Activated naive CD4-positive, alpha-beta T cell treated with anti-CD3 and anti-CD28 coated beads for 36 hours (primary cell): ENCODE measurements at regions not wholly inside any gene's neighbourhood (a gene's known extent, or its start where the extent isn't known, plus 50 kb on each side); places are given as distances from the start of the nearest gene placed in this dataset.

ENCODE experiments used
- CTCF ChIA-PET: fragments of 350-600 bp; sonication (Branson Sonifier 250); formaldehyde crosslinking; loops from one replicate; lab custom pipeline; 2021; ENCODE audit warnings: antibody characterized with exemption; lab: Charles Lee
- DNase-seq: peaks from one replicate; pipeline ENCODE4 v3.0.0-alpha.2; 2020
- H3K27ac Mint-ChIP-seq: one replicate; pipeline ENCODE4 v1.8.0; 2021; ENCODE audit warnings: mild to moderate bottlenecking, mixed read lengths
- H3K27me3 Mint-ChIP-seq: one replicate; pipeline ENCODE4 v1.8.0; 2021; ENCODE audit warnings: low read depth, mixed read lengths
- H3K36me3 Mint-ChIP-seq: one replicate; pipeline ENCODE4 v1.8.0; 2021; ENCODE audit warnings: low read depth, mixed read lengths
- H3K4me1 Mint-ChIP-seq: one replicate; pipeline ENCODE4 v1.8.0; 2021; ENCODE audit warnings: low read depth, mixed read lengths
- H3K4me3 Mint-ChIP-seq: one replicate; pipeline ENCODE4 v1.8.0; 2021; ENCODE audit warnings: mild to moderate bottlenecking, moderate library complexity, mixed read lengths
- H3K9me3 Mint-ChIP-seq: one replicate; pipeline ENCODE4 v1.8.0; 2021; ENCODE audit warnings: mixed read lengths
- intact Hi-C: fragments of 100-400 bp; cut with micrococcal nuclease; formaldehyde crosslinking; loops from one replicate; pipeline ENCODE4 v1.15.1; 2023

- Mint-ChIP-seq H3K27ac (no peak overlapping the region), H3K9me3 (peaks cover 11% of the 10 kb centered on the region), H3K4me3 (no peak overlapping the region), H3K27me3 (no peaks in the 10 kb centered on the region), H3K36me3 (no peaks in the 10 kb centered on the region), H3K4me1 (no peaks in the 10 kb centered on the region)
- intact Hi-C loops, result no loop called here
- no peak for DNase-seq
- CTCF ChIA-PET, result no interaction called here
Observed at GRCh38 chr12:42977451-42978230, 388.1 kb upstream of the PRICKLE1 start.

- intact Hi-C loops, result no loop called here
- no peak overlapping the region for H3K27ac Mint-ChIP-seq
- no peak overlapping the region for H3K4me3 Mint-ChIP-seq
- no peak for DNase-seq
- CTCF ChIA-PET, result no interaction called here
- no peaks in the 10 kb centered on the region for H3K4me1 Mint-ChIP-seq
- no peaks in the 10 kb centered on the region for H3K36me3 Mint-ChIP-seq
- H3K27me3 Mint-ChIP-seq, result no peaks in the 10 kb centered on the region
- H3K9me3 Mint-ChIP-seq, result peaks cover 13% of the 10 kb centered on the region
Observed at GRCh38 chr12:42976620-42977019, 387.1 kb upstream of the PRICKLE1 start.

- intact Hi-C loops, result no loop called here
- Mint-ChIP-seq H3K9me3 (peaks cover 13% of the 10 kb centered on the region), H3K4me3 (no peak overlapping the region), H3K36me3 (no peaks in the 10 kb centered on the region), H3K27me3 (no peaks in the 10 kb centered on the region), H3K4me1 (no peaks in the 10 kb centered on the region), H3K27ac (no peak overlapping the region)
- DNase-seq, result no peak
- CTCF ChIA-PET, result no interaction called here
Observed at GRCh38 chr12:42976122-42976521, 386.6 kb upstream of the PRICKLE1 start.

DNA sequence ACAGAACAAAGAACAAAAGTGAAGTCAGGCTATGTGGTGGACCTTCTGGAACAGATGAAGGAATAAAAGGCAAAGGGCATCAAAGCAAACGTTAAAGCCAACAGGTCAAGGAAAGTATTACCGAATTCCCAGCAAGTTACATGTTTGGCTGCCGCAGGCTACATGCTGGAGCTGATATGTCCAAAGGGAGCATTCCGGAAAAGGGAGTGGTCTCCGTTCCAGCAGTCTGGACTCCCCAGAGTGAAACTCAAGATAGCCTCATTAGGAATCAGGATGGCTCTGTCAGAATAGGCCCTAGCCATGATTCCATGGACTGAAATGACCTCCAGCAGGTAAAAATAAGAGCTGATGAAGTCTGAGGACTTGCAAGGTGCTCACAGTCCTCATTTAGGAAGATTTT, 379.8 kb upstream of the PRICKLE1 start:
- Mint-ChIP-seq H3K9me3 (peaks cover 11% of the 10 kb centered on the region), H3K4me1 (no peaks in the 10 kb centered on the region), H3K27ac (no peak overlapping the region), H3K27me3 (no peaks in the 10 kb centered on the region), H3K36me3 (no peaks in the 10 kb centered on the region), H3K4me3 (no peak overlapping the region)
- CTCF ChIA-PET, result no interaction called here
- DNase-seq, result no peak
- intact Hi-C loops, result no loop called here

DNA sequence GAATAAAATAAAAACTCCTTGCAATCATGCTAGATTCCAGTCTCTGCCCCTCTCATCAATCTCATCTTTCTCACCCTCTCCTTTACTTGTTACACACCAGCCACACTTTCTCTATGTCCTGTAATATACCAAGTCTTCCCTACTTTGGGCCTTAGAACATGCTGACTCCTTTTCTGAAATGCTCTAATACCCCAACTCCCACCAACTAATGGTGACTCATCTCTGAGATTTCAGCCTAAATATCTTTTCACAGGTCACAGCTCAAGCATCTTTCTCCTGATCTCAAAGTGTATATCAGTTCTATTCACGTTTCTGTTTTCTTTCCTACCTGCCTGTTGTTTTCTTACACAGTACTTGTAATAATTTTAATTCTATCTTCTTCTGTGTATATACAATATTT, 378.9 kb upstream of the PRICKLE1 start:
- intact Hi-C loops, result no loop called here
- Mint-ChIP-seq H3K36me3 (no peaks in the 10 kb centered on the region), H3K9me3 (peaks cover 11% of the 10 kb centered on the region), H3K4me3 (no peak overlapping the region), H3K27me3 (no peaks in the 10 kb centered on the region), H3K27ac (no peak overlapping the region), H3K4me1 (no peaks in the 10 kb centered on the region)
- CTCF ChIA-PET, result no interaction called here
- no peak for DNase-seq

DNA sequence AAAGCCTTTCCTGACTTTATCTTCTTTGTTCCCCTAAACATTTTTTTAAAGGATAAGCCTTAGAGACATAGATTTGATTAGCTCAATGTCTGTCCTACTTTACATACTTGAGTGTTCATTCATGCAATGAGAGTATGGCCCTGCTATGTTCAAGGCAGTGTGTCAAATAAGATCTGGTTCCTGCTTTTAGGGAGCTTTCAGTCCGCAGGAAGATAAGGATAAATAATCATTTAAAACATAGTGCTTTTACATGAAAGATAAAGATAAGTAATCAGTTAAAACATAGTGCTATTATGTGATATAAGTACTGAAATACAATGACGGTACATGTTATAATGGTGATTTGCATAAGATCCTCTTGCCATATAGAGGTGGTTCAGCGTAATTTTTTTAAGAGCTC, 378.3 kb upstream of the PRICKLE1 start:
- Mint-ChIP-seq H3K27me3 (no peaks in the 10 kb centered on the region), H3K27ac (no peak overlapping the region), H3K36me3 (no peaks in the 10 kb centered on the region), H3K4me3 (no peak overlapping the region), H3K4me1 (no peaks in the 10 kb centered on the region), H3K9me3 (peaks cover 6% of the 10 kb centered on the region)
- CTCF ChIA-PET, result no interaction called here
- intact Hi-C loops, result no loop called here
- no peak for DNase-seq

- CTCF ChIA-PET, result no interaction called here
- no peaks in the 10 kb centered on the region for H3K27me3 Mint-ChIP-seq
- intact Hi-C loops, result no loop called here
- H3K4me1 Mint-ChIP-seq, result no peaks in the 10 kb centered on the region
- H3K27ac Mint-ChIP-seq, result no peak overlapping the region
- H3K9me3 Mint-ChIP-seq, result no peaks in the 10 kb centered on the region
- no peak overlapping the region for H3K4me3 Mint-ChIP-seq
- DNase-seq, result no peak
- H3K36me3 Mint-ChIP-seq, result no peaks in the 10 kb centered on the region
Observed at GRCh38 chr12:42963988-42964387, 374.4 kb upstream of the PRICKLE1 start.

- H3K4me1 Mint-ChIP-seq, result no peaks in the 10 kb centered on the region
- H3K9me3 Mint-ChIP-seq, result no peaks in the 10 kb centered on the region
- H3K36me3 Mint-ChIP-seq, result no peaks in the 10 kb centered on the region
- no peak overlapping the region for H3K4me3 Mint-ChIP-seq
- no peak for DNase-seq
- CTCF ChIA-PET, result no interaction called here
- intact Hi-C loops, result no loop called here
- H3K27me3 Mint-ChIP-seq, result no peaks in the 10 kb centered on the region
- H3K27ac Mint-ChIP-seq, result no peak overlapping the region
Observed at GRCh38 chr12:42962384-42962783, 372.8 kb upstream of the PRICKLE1 start.

GRCh38 chr12:42961395-42961794, 371.8 kb upstream of the PRICKLE1 start:
- Mint-ChIP-seq H3K27me3 (no peaks in the 10 kb centered on the region), H3K4me1 (no peaks in the 10 kb centered on the region), H3K4me3 (no peak overlapping the region), H3K27ac (no peak overlapping the region), H3K36me3 (no peaks in the 10 kb centered on the region), H3K9me3 (no peaks in the 10 kb centered on the region)
- intact Hi-C loops, result no loop called here
- CTCF ChIA-PET, result no interaction called here
- no peak for DNase-seq

DNA sequence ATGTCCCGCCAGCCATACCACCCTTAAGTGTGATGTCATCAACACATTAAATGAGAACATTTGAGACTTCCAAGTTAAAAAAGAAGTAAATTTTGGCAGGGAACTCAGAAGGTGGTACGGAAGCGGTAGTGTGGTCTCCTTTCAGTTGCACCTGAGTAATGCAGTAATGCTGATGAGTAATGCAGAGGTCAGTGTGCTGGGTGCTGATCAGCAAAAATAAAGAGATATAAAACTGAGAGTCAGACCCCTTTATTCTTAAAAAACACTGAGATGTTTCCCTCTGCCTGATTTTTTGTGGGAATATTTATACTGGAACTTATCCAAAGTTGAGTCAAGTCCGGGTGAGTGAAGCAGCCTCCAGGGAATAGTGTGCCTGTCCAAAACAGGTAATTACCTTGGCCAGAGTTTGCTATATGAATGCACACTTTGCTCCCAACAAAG, 370.6 kb upstream of the PRICKLE1 start:
- no peaks in the 10 kb centered on the region for H3K27me3 Mint-ChIP-seq
- intact Hi-C loops, result no loop called here
- CTCF ChIA-PET, result no interaction called here
- no peaks in the 10 kb centered on the region for H3K4me1 Mint-ChIP-seq
- H3K36me3 Mint-ChIP-seq, result no peaks in the 10 kb centered on the region
- no peak overlapping the region for H3K27ac Mint-ChIP-seq
- H3K9me3 Mint-ChIP-seq, result no peaks in the 10 kb centered on the region
- DNase-seq, result no peak
- H3K4me3 Mint-ChIP-seq, result no peak overlapping the region

DNA sequence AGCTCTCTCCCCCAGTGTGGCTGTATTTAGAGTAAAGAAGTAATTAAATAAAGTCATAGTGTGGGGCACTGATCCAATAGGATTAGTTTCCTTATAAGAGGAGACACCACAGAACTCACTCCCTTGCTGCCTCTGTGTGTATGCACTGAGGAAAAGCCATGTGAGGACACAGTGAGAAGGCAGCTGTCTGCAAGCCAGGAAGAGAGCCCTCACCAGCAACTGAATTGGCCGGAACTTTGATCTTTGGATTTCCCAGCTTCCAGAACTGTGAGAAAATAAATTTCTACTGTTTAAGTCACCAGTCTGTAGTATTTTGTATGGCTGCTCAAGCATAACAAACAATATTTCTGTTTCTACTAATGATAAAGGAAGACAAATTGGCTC, 368.7 kb upstream of the PRICKLE1 start:
- Mint-ChIP-seq H3K9me3 (no peaks in the 10 kb centered on the region), H3K27ac (no peak overlapping the region), H3K36me3 (no peaks in the 10 kb centered on the region), H3K27me3 (no peaks in the 10 kb centered on the region), H3K4me1 (no peaks in the 10 kb centered on the region), H3K4me3 (no peak overlapping the region)
- CTCF ChIA-PET, result no interaction called here
- intact Hi-C loops, result no loop called here
- DNase-seq, result no peak

- Mint-ChIP-seq H3K4me1 (no peaks in the 10 kb centered on the region), H3K9me3 (no peaks in the 10 kb centered on the region), H3K36me3 (no peaks in the 10 kb centered on the region), H3K4me3 (no peak overlapping the region), H3K27me3 (no peaks in the 10 kb centered on the region), H3K27ac (no peak overlapping the region)
- intact Hi-C loops, result no loop called here
- CTCF ChIA-PET, result no interaction called here
- no peak for DNase-seq
Observed at GRCh38 chr12:42957561-42958290, 368.2 kb upstream of the PRICKLE1 start.

DNA sequence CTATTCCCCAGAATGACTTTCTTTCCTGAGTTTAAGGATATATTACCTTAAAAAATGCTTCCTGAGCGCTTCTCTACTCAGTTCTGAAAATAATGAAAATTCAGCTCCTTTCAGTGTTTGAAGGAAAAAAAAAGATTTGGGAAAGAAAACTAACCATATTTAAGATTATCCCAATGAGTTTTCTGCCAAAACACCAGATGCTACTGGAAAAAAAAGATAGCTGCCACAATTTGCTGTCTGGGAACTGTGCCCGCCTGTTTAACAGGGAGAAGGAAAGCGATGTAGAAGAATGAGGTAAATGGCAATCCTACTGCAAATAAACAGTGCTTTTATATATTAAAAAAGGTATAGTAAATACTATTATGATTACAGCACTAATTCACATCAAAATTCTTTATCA, 367.6 kb upstream of the PRICKLE1 start:
- H3K4me1 Mint-ChIP-seq, result no peaks in the 10 kb centered on the region
- H3K4me3 Mint-ChIP-seq, result no peak overlapping the region
- intact Hi-C loops, result no loop called here
- no peaks in the 10 kb centered on the region for H3K36me3 Mint-ChIP-seq
- H3K9me3 Mint-ChIP-seq, result no peaks in the 10 kb centered on the region
- CTCF ChIA-PET, result no interaction called here
- H3K27me3 Mint-ChIP-seq, result no peaks in the 10 kb centered on the region
- H3K27ac Mint-ChIP-seq, result no peak overlapping the region
- DNase-seq, result no peak
